ENCODE measurements at regions not wholly inside any gene's neighbourhood (a gene's known extent, or its start where the extent isn't known, plus 50 kb on each side); places are given as distances from the start of the nearest gene placed in this dataset.

DNA sequence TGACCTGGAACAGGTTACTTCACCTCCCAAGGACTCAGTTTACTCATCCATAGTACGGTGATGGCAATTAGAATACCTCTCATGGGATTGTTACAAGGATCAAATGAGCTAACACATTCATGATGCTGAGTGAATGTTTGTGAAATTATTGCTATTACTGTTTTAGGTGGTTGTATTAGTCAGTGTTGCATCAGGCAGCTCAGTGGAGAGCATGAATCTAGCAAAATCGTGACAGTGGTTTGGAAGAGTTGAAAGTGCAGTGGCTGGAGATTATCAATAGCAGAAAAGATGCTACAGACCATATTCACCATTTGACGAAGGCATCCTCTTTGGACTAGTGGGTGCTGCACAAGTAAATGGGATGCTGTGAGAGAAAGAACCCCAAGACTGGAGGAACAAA, 50.4 kb upstream of the CTNNBL1 start:
- no peak for DNase-seq (ENCODE audit: low read depth)

DNA sequence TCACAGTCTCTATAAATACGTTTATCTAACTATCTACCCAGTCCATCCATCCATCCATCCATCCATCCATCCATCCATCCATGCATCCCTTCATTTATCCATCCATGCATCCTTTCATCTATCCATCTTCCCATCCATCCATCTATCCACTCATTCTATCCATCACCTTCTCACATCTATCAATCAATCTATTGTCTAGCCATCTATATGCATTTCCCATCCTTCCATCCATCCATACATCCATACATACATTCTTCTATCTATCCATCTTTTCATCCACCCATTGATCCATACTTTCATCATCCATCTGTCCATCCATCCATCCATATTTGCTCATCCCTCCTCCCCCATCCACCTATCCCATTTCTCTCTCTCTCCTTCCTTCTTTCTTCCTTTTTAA, 51.6 kb upstream of the CTNNBL1 start:
- DNase-seq (ENCODE audit: low read depth): no peak

- DNase-seq (ENCODE audit: low read depth): no peak
Observed at GRCh38 chr20:37640600-37641561, 52.9 kb upstream of the CTNNBL1 start.

DNA sequence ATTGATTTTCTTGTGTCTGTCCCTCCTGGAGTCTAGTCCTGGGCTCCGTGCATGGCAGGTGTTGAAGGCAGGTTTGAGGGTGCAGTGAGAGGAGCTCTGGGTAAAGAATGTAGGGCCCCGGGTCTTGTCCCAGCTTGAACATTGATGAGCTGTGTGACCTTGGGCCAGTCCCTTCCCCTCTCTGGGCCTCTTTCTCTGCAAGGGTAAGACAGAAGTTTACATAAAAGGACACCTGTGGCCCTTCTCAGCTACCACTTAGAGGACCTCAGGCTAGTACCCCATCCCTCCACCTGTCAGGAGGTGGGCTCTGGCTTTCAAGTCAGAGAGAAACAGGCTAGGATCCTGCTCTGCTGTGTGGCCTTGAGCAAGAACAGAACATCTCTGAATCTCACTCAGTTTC, 55.3 kb upstream of the CTNNBL1 start:
- DNase-seq (ENCODE audit: low read depth): no peak

DNA sequence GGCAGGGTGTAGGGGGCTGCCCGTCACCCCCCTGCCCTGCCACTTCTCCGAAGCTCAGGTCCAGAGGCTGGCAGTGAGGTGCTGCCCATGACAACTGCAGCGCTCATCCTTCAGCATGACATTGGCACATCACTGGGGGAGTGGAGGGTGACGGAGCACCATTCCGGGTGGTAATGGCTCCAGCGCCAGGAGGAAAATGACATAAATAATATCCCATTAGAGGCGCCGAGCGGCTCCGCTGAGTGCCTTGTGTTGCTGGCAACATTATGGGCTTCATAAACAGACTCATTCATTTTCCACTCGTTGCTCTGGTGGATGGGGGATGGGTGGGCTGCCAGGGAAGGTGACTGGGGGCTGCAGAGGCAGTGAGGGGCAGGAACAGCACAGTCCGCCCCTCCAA, 56.9 kb upstream of the CTNNBL1 start:
- no peak for DNase-seq (ENCODE audit: low read depth)

DNA sequence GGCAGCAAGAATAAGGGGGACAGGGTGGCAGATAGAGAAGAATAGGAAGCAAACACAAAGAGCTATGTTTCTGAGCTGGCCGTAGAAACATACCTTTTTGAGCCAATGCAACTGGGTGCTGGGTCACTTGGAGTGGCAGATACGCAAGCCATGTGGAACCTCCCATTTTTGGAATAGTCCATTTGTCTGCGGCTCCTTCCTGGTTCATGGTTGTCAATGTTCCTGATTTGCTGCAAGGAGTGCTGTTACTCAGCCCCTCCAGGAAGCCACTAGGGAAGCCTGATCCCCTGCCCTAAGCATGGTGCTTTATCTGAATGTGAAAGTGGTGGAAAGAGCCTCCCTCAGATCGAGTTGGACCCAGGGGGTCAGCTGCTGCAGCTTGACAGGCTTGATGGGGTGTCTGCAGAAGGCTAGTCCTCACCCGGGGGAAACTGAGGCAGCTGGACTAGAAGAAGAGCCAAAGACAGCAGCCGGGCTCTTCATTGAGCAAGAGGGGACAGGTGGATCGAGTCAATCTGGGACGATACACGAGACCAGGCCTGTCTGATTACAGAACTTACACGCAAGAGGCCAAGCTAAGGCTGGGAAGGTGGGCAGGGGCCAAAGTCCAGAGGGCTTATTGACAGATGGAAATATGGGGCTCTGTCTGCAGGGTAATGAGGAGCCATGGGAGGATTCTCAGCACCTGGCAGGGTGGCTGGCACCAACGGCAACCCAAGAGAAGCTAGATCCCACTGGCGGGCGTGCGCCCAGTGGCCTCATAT, 57.4 kb upstream of the CTNNBL1 start:
- no peak for DNase-seq (ENCODE audit: low read depth)

DNA sequence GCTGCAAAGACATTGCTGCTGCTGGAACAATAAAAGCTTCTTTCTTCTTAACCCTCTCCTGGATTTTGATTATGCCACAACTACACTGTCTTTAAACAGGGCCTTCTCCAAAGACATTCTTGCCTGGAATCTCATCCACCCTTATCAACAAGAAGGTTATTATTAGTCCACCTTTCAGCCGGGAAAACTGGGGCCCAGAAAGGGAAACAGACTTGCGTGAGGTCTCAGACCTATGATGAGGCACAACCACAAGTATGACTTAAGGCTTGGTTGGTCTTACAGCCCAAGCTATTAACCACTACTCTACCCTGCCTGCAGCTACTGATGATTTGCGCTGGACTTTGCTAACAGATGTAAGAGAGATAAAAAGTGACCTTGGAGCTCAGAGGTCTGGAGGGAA, 62.8 kb upstream of the CTNNBL1 start:
- no peak for DNase-seq (ENCODE audit: low read depth)

DNA sequence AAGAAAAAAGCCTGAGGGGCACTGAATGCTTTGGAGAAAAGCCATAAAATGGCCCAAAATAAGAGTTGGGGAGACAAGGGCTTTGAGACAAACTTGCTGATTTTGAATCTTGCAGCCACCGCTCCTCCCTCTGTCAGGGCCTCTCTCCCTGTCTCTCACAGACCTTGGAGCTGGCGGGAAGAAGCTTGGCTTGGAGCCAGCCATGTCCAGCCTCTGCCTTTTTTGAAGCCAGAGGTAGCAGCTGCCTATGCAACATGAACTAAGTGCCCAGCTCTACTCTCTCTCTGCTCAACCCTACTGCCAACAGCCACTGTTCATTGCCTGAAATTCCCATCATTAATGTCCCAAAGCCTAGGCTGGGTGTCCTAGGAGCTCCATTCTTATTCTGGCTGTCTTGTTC, 63.7 kb upstream of the CTNNBL1 start:
- DNase-seq (ENCODE audit: low read depth): no peak

DNA sequence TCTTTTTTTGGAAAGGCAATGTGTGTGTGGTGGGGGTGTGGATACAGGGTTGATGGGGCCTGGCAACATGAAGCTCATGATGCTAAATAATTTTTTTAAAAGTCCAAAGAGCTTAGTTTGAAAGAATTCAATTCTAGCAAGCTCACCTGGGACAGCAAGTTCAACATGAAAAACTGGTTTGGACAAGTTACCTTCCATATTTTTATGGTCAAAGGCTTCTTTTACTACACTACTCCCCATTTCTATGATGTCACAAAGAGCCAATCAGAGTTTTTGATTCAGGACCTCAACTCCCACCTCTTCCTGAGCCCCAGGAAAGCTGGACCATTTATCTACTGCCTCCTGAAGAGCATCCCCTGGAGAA, 66.1 kb upstream of the CTNNBL1 start:
- DNase-seq (ENCODE audit: low read depth): no peak

DNA sequence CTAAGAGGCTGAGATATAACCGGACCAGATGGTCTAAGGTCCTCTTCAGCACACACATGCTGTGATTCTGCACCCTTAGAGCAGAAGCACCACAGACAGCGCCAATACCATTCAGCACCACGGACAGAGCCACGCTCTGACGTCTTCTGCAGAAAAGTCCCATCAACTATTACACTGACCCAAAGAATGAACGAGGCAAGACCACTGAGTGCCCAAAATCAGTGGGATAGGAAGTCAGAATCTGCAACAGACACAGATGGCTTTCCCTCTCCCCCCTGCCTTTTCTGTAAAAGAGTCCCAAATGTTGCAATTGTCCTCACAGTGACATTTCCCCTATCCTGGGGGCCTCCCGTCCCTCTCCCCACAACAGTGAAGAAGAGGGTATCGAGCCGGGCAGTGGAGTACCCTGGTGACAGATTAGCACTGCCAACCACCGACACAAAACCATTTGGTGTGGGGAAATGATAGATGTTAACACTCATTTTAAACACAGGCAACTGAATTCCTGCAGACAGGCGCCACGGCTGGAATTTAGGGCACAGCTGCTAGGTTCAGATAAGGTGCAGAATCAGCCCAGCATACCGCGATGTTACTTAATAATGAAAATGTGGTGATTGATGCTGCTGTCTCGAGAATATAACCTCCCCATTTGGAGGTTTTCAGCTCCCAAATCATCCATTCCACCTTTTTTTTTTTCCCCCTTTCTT, 66.6 kb upstream of the CTNNBL1 start:
- no peak for DNase-seq (ENCODE audit: low read depth)

- DNase-seq (ENCODE audit: low read depth): no peak
Observed at GRCh38 chr20:37624963-37625362, 68.9 kb upstream of the CTNNBL1 start.

GRCh38 chr20:37622728-37623127, 71.1 kb upstream of the CTNNBL1 start:
- no peak for DNase-seq (ENCODE audit: low read depth)

- no peak for DNase-seq (ENCODE audit: low read depth)
Observed at GRCh38 chr20:37619496-37619895, 74.3 kb upstream of the CTNNBL1 start.

DNA sequence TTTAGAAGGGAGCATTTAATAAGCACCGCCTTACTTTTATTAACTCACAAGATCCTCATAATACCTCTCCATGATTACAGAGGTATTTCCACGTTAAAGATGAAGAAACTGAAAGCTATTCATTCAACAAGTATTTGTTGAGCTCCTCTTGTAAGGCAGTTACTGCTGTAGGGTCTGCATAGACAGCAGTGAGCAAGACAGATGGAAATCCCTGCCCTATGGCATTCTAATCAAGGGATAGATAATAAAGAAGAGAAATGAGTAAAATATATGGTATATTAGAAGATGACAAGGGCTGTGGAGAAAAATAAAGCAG, 77.8 kb upstream of the CTNNBL1 start:
- no peak for DNase-seq (ENCODE audit: low read depth)

GRCh38 chr20:37615340-37616109, 78.3 kb upstream of the CTNNBL1 start:
- DNase-seq (ENCODE audit: low read depth): peak; percentile 46

GRCh38 chr20:37611852-37612251, 82.0 kb upstream of the CTNNBL1 start:
- no peak for DNase-seq (ENCODE audit: low read depth)

GRCh38 chr20:37611346-37611745, 82.5 kb upstream of the CTNNBL1 start:
- DNase-seq (ENCODE audit: low read depth): no peak

- no peak for DNase-seq (ENCODE audit: low read depth)
Observed at GRCh38 chr20:37610203-37610798, 82.6 kb upstream of the BLCAP start.

- DNase-seq (ENCODE audit: low read depth): no peak
Observed at GRCh38 chr20:37602634-37603033, 75.0 kb upstream of the BLCAP start.

DNA sequence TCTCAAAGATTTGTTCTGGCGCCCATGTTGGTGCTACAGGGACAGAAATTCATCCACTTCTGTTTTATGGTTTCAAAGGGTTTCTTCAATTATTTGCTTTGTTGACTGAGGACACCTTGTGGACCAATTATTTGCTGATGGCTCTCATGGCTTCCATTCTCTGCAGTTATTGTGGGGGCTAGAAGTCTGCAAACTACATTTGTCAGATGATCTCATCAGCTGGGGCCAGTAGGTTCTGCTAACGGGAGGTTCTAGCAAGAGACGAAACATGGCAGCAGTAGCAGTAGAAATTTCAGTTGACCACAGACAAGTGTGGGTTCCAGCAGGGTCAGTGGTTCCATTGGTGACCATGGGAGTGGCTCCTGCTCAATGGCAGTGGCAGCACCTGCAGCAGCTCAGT, 72.8 kb upstream of the BLCAP start:
- DNase-seq (ENCODE audit: low read depth): no peak

DNA sequence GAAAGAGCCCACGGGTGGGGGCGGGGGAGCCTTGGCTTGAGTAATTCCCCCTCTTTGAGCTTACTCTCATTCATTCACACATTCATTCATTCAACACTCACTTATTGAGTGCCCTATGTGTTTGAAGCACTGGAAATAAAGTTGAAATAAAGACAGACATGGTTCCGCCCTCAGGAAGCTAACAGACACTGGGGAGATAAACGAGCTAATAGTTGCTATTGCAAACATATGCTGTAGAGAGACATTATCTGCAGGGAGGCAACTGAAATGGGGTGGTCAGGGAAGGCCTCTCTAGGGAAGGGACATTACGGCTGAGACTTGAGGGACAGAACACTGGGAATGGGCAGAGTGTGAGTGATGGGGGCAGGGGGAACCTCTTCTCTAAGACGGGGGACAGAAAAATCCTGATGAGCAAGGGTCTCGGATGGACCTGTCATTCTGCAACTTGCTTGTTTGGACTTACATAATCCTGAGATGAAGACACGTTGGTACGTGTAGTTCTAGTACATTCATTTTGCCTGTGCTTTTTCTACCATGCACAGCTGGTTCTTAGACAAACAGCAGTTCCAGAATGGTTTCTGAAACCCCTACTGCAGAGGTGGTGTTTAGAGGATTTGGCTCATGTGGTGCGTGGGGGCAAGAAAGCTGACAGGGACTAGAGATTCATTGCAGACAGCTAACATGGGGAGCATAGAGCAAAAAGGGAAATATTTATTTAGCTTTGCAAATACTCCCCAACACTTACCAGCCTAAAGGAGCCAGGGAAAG, 71.1 kb upstream of the BLCAP start:
- no peak for DNase-seq (ENCODE audit: low read depth)

All from activated T-cell treated with anti-CD3 and anti-CD28 coated beads for 1 hour (primary cell).